SK-N-SH (cell line): ENCODE measurements at regions not wholly inside any gene's neighbourhood (a gene's known extent, or its start where the extent isn't known, plus 50 kb on each side); places are given as distances from the start of the nearest gene placed in this dataset.

Experiments
- CTCF ChIA-PET: fragments of 300-600, 350-600 bp; formaldehyde crosslinking; extraction: SDS; loops from one replicate; lab custom pipeline; 2021; lab: Yijun Ruan, JAX
- POLR2A ChIA-PET: fragments of 350-600 bp; sonication (Branson Sonifier 250); formaldehyde crosslinking; extraction: SDS; loops from one replicate; lab custom pipeline; 2020; ENCODE audit warnings: antibody characterized with exemption, inconsistent platforms; lab: Yijun Ruan, JAX
- DNase-seq: peaks from one replicate; pipeline ENCODE4 v3.0.0; 2012
- H2AFZ ChIP-seq: fragments of 200-600 bp; sonication (generic); 2 replicates; pipeline ENCODE4 v1.8.1; 2016; ENCODE audit warnings: antibody characterized with exemption, mild to moderate bottlenecking, low read depth
- H3F3A ChIP-seq: fragments of 200-600 bp; sonication (generic); replicated peaks from 2 replicates; pipeline ENCODE3; 2016; ENCODE audit warnings: antibody characterized with exemption, mild to moderate bottlenecking; ENCODE audit not compliant: insufficient read depth
- H3K27ac ChIP-seq, 2 experiments: fragments of 200-500 bp in 1 of 2; fragments of 200-600 bp in 1 of 2; sonication (Bioruptor generic) in 1 of 2; sonication (generic), shearing (Covaris generic) in 1 of 2; 2 replicates each; pipeline versions ENCODE4 v1.5.1 to v1.6.1; 2014 to 2016; ENCODE audit warnings: low read depth in 2 of 2, inconsistent platforms in 1 of 2, low read length in 1 of 2, mild to moderate bottlenecking in 1 of 2, mixed read lengths in 1 of 2
- H3K27me3 ChIP-seq: fragments of 200-600 bp; sonication (generic), shearing (Covaris generic); 2 replicates; pipeline ENCODE4 v1.6.1; 2016; ENCODE audit warnings: mixed run types; ENCODE audit not compliant: insufficient read depth
- H3K36me3 ChIP-seq, 2 experiments: fragments of 200-500 bp in 1 of 2; fragments of 200-600 bp in 1 of 2; sonication (Bioruptor generic) in 1 of 2; sonication (generic) in 1 of 2; replicated peaks in 1 of 2; 2 replicates each; pipeline versions ENCODE3 to v1.5.1; 2014 to 2016; ENCODE audit warnings: low read length in 1 of 2, mild to moderate bottlenecking in 1 of 2; ENCODE audit not compliant: insufficient read depth in 2 of 2, control insufficient read depth in 1 of 2
- H3K4me1 ChIP-seq, 2 experiments: fragments of 200-500 bp in 1 of 2; fragments of 200-600 bp in 1 of 2; sonication (Bioruptor generic) in 1 of 2; sonication (generic), shearing (Covaris generic) in 1 of 2; 2 replicates each; pipeline versions ENCODE4 v1.5.1 to v1.6.1; 2014 to 2016; ENCODE audit warnings: low read depth in 1 of 2, low read length in 1 of 2, mixed run types in 1 of 2; ENCODE audit not compliant: insufficient read depth in 2 of 2, control insufficient read depth in 1 of 2
- H3K4me2 ChIP-seq: fragments of 200-600 bp; sonication (generic), shearing (Covaris generic); 2 replicates; pipeline ENCODE4 v1.6.1; 2017; ENCODE audit warnings: mixed run types
- H3K4me3 ChIP-seq, 2 experiments: fragments of 200-500 bp in 1 of 2; fragments of 200-600 bp in 1 of 2; sonication (Bioruptor generic) in 1 of 2; sonication (generic), shearing (Covaris generic) in 1 of 2; 2 replicates each; pipeline versions ENCODE4 v1.5.1 to v1.8.1; 2014 to 2016; ENCODE audit warnings: low read depth in 2 of 2, inconsistent platforms in 1 of 2, low read length in 1 of 2, mild to moderate bottlenecking in 1 of 2, mixed read lengths in 1 of 2, moderate library complexity in 1 of 2
- H3K79me2 ChIP-seq: fragments of 200-600 bp; sonication (generic); 2 replicates; pipeline ENCODE4 v1.8.1; 2017; ENCODE audit warnings: mild to moderate bottlenecking; ENCODE audit not compliant: insufficient read depth
- H3K9ac ChIP-seq: fragments of 200-600 bp; sonication (generic); 2 replicates; pipeline ENCODE4 v1.6.1; 2017; ENCODE audit warnings: mixed run types
- H3K9me2 ChIP-seq: fragments of 200-600 bp; sonication (generic); 2 replicates; pipeline ENCODE4 v1.6.1; 2017; ENCODE audit warnings: mixed run types
- H3K9me3 ChIP-seq: fragments of 200-600 bp; sonication (generic); 2 replicates; pipeline ENCODE4 v1.6.1; 2017; ENCODE audit warnings: mixed run types, mild to moderate bottlenecking, moderate library complexity
- H4K20me1 ChIP-seq: fragments of 200-600 bp; sonication (generic); 2 replicates; pipeline ENCODE4 v1.6.1; 2017; ENCODE audit warnings: mild to moderate bottlenecking, mixed run types; ENCODE audit not compliant: insufficient read depth
- CHD2 ChIP-seq: fragments of 150-350 bp; IDR thresholded peaks from 2 replicates; pipeline ENCODE4 v1.6.1; 2018; ENCODE audit warnings: low read length; ENCODE audit not compliant: partially characterized antibody
- ELF1 ChIP-seq: IDR thresholded peaks from 2 replicates; pipeline ENCODE4 v1.4.0; 2012
- EZH2phosphoT487 ChIP-seq: fragments of 200-600 bp; sonication (generic); IDR thresholded peaks from 2 replicates; pipeline ENCODE4 v1.6.1; 2017; ENCODE audit warnings: low read depth, mixed run types, mild to moderate bottlenecking, antibody characterized with exemption, moderate library complexity, borderline replicate concordance
- FOXM1 ChIP-seq: IDR thresholded peaks from 2 replicates; pipeline ENCODE4 v1.4.0; 2012; ENCODE audit warnings: low read depth, mild to moderate bottlenecking
- GABPA ChIP-seq: IDR thresholded peaks from 2 replicates; pipeline ENCODE4 v1.4.0; 2012; ENCODE audit warnings: low read depth, mild to moderate bottlenecking
- JUND ChIP-seq: IDR thresholded peaks from 2 replicates; pipeline ENCODE4 v1.4.0; 2012
- POLR2AphosphoS5 ChIP-seq: IDR thresholded peaks from 2 replicates; pipeline ENCODE4 v1.6.1; 2012; ENCODE audit warnings: low read depth, low read length
- RAD21 ChIP-seq: IDR thresholded peaks from 2 replicates; pipeline ENCODE4 v1.6.1; 2012; ENCODE audit warnings: mild to moderate bottlenecking, low read length
- RCOR1 ChIP-seq: fragments of 150-350 bp; IDR thresholded peaks from 2 replicates; pipeline ENCODE4 v1.6.1; 2017; ENCODE audit warnings: antibody characterized with exemption, low read length
- RFX5 ChIP-seq: IDR thresholded peaks from 2 replicates; pipeline ENCODE4 v1.6.1; 2012; ENCODE audit warnings: mild to moderate bottlenecking, improper control_type of control experiment, low read length
- RXRA ChIP-seq: IDR thresholded peaks from 2 replicates; pipeline ENCODE4 v1.4.0; 2012; ENCODE audit warnings: low read depth, mild to moderate bottlenecking, borderline replicate concordance
- SIN3A ChIP-seq: IDR thresholded peaks from 2 replicates; pipeline ENCODE4 v1.6.1; 2012; ENCODE audit warnings: low read depth, mild to moderate bottlenecking, low read length, moderate library complexity, borderline replicate concordance
- SMC3 ChIP-seq: IDR thresholded peaks from 2 replicates; pipeline ENCODE4 v1.6.1; 2012; ENCODE audit warnings: low read depth, low read length, improper control_type of control experiment
- TAF1 ChIP-seq: IDR thresholded peaks from 2 replicates; pipeline ENCODE4 v1.6.1; 2012; ENCODE audit warnings: low read depth, mild to moderate bottlenecking, low read length, moderate library complexity, borderline replicate concordance
- TCF12 ChIP-seq: IDR thresholded peaks from 2 replicates; pipeline ENCODE4 v1.4.0; 2012
- YY1 ChIP-seq: IDR thresholded peaks from 2 replicates; pipeline ENCODE4 v1.4.0; 2012; ENCODE audit warnings: low read depth, mild to moderate bottlenecking
- WGBS: methylation state at CpG from one replicate; pipeline ENCODE4 v1.1.6; 2017; ENCODE audit warnings: low lambda C conversion rate; 5-methylcytosine and 5-hydroxymethylcytosine counted together
- TF ChIP-seq, protein P1 (sequence below): fragments of 150-350 bp; IDR thresholded peaks from 2 replicates; pipeline ENCODE4 v1.6.1; 2017; ENCODE audit warnings: antibody characterized with exemption, low read length, low read depth, borderline replicate concordance
- TF ChIP-seq, protein P2 (sequence below): IDR thresholded peaks from 2 replicates; pipeline ENCODE4 v1.4.0; 2012; ENCODE audit warnings: low read depth
- TF ChIP-seq, protein P3 (sequence below): IDR thresholded peaks from 2 replicates; pipeline ENCODE4 v1.4.0; 2012; ENCODE audit warnings: low read depth, borderline replicate concordance
- TF ChIP-seq, protein P4 (sequence below): fragments of 150-350 bp; IDR thresholded peaks from 2 replicates; pipeline ENCODE4 v1.6.1; 2016; ENCODE audit warnings: mild to moderate bottlenecking, low read depth, low read length

DNA sequence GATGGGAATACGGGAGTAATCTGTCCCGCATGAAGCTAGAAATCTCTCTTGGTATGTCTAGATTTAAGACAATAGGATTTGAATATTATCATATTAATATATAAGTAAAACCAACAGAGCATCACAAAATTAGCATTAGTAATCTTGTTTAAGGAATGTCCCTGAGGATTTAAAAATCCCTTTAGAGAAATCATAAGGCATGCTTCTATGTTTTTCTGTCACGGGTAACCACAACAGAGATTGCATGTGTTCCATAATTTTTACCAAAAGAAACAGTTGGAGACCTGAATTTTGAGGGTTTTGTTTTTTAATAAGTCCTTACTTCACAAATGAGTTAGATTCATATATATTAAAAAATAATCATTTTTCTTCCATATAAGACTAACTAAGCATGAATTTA lies 146.8 kb downstream of the GJA1 start:
- WGBS = 94% methylated on average over 3 of the region's 3 CpGs
- ChIA-PET POLR2A (no interaction called here), CTCF (no interaction called here)
- TF ChIP-seq YY1 = no peak
- no peak for TF ChIP-seq GABPA
- TF ChIP-seq RCOR1 = no peak
- TF ChIP-seq JUND = no peak
- no peak for TF ChIP-seq SMC3
- TF ChIP-seq TCF12 = no peak
- no peak for TF ChIP-seq RAD21
- TF ChIP-seq FOXM1 = no peak
- TF ChIP-seq, protein P1, sequence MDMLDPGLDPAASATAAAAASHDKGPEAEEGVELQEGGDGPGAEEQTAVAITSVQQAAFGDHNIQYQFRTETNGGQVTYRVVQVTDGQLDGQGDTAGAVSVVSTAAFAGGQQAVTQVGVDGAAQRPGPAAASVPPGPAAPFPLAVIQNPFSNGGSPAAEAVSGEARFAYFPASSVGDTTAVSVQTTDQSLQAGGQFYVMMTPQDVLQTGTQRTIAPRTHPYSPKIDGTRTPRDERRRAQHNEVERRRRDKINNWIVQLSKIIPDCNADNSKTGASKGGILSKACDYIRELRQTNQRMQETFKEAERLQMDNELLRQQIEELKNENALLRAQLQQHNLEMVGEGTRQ = no peak
- no peak for TF ChIP-seq ELF1
- TF ChIP-seq, protein P2, sequence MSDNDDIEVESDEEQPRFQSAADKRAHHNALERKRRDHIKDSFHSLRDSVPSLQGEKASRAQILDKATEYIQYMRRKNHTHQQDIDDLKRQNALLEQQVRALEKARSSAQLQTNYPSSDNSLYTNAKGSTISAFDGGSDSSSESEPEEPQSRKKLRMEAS = no peak
- no peak for TF ChIP-seq POLR2AphosphoS5
- no peak for TF ChIP-seq RXRA
- TF ChIP-seq, protein P3, sequence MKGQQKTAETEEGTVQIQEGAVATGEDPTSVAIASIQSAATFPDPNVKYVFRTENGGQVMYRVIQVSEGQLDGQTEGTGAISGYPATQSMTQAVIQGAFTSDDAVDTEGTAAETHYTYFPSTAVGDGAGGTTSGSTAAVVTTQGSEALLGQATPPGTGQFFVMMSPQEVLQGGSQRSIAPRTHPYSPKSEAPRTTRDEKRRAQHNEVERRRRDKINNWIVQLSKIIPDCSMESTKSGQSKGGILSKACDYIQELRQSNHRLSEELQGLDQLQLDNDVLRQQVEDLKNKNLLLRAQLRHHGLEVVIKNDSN = no peak
- no peak for TF ChIP-seq SIN3A
- no peak for TF ChIP-seq RFX5
- no peak for TF ChIP-seq TAF1
- TF ChIP-seq, protein P4, sequence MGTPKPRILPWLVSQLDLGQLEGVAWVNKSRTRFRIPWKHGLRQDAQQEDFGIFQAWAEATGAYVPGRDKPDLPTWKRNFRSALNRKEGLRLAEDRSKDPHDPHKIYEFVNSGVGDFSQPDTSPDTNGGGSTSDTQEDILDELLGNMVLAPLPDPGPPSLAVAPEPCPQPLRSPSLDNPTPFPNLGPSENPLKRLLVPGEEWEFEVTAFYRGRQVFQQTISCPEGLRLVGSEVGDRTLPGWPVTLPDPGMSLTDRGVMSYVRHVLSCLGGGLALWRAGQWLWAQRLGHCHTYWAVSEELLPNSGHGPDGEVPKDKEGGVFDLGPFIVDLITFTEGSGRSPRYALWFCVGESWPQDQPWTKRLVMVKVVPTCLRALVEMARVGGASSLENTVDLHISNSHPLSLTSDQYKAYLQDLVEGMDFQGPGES = no peak
- TF ChIP-seq CHD2 = no peak
- no peak for TF ChIP-seq EZH2phosphoT487
- no peaks in the 10 kb centered on the region for H3F3A ChIP-seq
- no peaks in the 10 kb centered on the region for H3K9me2 ChIP-seq
- H3K79me2 ChIP-seq = no peaks in the 10 kb centered on the region
- H2AFZ ChIP-seq = no peak overlapping the region
- peaks cover 0 to 4% of the 10 kb centered on the region in 2 experiments; a peak in 1 of 4 replicates for H3K4me1 ChIP-seq
- DNase-seq = no peak
- no peaks in the 10 kb centered on the region for H3K36me3 ChIP-seq
- no peaks in the 10 kb centered on the region for H3K27me3 ChIP-seq
- H3K9me3 ChIP-seq = no peaks in the 10 kb centered on the region
- no peak overlapping the region for H3K4me2 ChIP-seq
- H3K4me3 ChIP-seq = no peak overlapping the region
- H3K9ac ChIP-seq = no peak overlapping the region
- no peaks in the 10 kb centered on the region for H4K20me1 ChIP-seq
- H3K27ac ChIP-seq = no peak overlapping the region
